SK-N-SH (cell line): ENCODE measurements at regions not wholly inside any gene's neighbourhood (a gene's known extent, or its start where the extent isn't known, plus 50 kb on each side); places are given as distances from the start of the nearest gene placed in this dataset.

Experiments used
- CTCF ChIA-PET: fragments of 300-600, 350-600 bp; formaldehyde crosslinking; extraction: SDS; loops from one replicate; lab custom pipeline; 2021; lab: Yijun Ruan, JAX
- POLR2A ChIA-PET: fragments of 350-600 bp; sonication (Branson Sonifier 250); formaldehyde crosslinking; extraction: SDS; loops from one replicate; lab custom pipeline; 2020; ENCODE audit warnings: antibody characterized with exemption, inconsistent platforms; lab: Yijun Ruan, JAX
- DNase-seq: peaks from one replicate; pipeline ENCODE4 v3.0.0; 2012
- H2AFZ ChIP-seq: fragments of 200-600 bp; sonication (generic); 2 replicates; pipeline ENCODE4 v1.8.1; 2016; ENCODE audit warnings: antibody characterized with exemption, mild to moderate bottlenecking, low read depth
- H3F3A ChIP-seq: fragments of 200-600 bp; sonication (generic); replicated peaks from 2 replicates; pipeline ENCODE3; 2016; ENCODE audit warnings: antibody characterized with exemption, mild to moderate bottlenecking; ENCODE audit not compliant: insufficient read depth
- H3K27ac ChIP-seq, 2 experiments: fragments of 200-500 bp in 1 of 2; fragments of 200-600 bp in 1 of 2; sonication (Bioruptor generic) in 1 of 2; sonication (generic), shearing (Covaris generic) in 1 of 2; 2 replicates each; pipeline versions ENCODE4 v1.5.1 to v1.6.1; 2014 to 2016; ENCODE audit warnings: low read depth in 2 of 2, inconsistent platforms in 1 of 2, low read length in 1 of 2, mild to moderate bottlenecking in 1 of 2, mixed read lengths in 1 of 2
- H3K27me3 ChIP-seq: fragments of 200-600 bp; sonication (generic), shearing (Covaris generic); 2 replicates; pipeline ENCODE4 v1.6.1; 2016; ENCODE audit warnings: mixed run types; ENCODE audit not compliant: insufficient read depth
- H3K36me3 ChIP-seq, 2 experiments: fragments of 200-500 bp in 1 of 2; fragments of 200-600 bp in 1 of 2; sonication (Bioruptor generic) in 1 of 2; sonication (generic) in 1 of 2; replicated peaks in 1 of 2; 2 replicates each; pipeline versions ENCODE3 to v1.5.1; 2014 to 2016; ENCODE audit warnings: low read length in 1 of 2, mild to moderate bottlenecking in 1 of 2; ENCODE audit not compliant: insufficient read depth in 2 of 2, control insufficient read depth in 1 of 2
- H3K4me1 ChIP-seq, 2 experiments: fragments of 200-500 bp in 1 of 2; fragments of 200-600 bp in 1 of 2; sonication (Bioruptor generic) in 1 of 2; sonication (generic), shearing (Covaris generic) in 1 of 2; 2 replicates each; pipeline versions ENCODE4 v1.5.1 to v1.6.1; 2014 to 2016; ENCODE audit warnings: low read depth in 1 of 2, low read length in 1 of 2, mixed run types in 1 of 2; ENCODE audit not compliant: insufficient read depth in 2 of 2, control insufficient read depth in 1 of 2
- H3K4me2 ChIP-seq: fragments of 200-600 bp; sonication (generic), shearing (Covaris generic); 2 replicates; pipeline ENCODE4 v1.6.1; 2017; ENCODE audit warnings: mixed run types
- H3K4me3 ChIP-seq, 2 experiments: fragments of 200-500 bp in 1 of 2; fragments of 200-600 bp in 1 of 2; sonication (Bioruptor generic) in 1 of 2; sonication (generic), shearing (Covaris generic) in 1 of 2; 2 replicates each; pipeline versions ENCODE4 v1.5.1 to v1.8.1; 2014 to 2016; ENCODE audit warnings: low read depth in 2 of 2, inconsistent platforms in 1 of 2, low read length in 1 of 2, mild to moderate bottlenecking in 1 of 2, mixed read lengths in 1 of 2, moderate library complexity in 1 of 2
- H3K79me2 ChIP-seq: fragments of 200-600 bp; sonication (generic); 2 replicates; pipeline ENCODE4 v1.8.1; 2017; ENCODE audit warnings: mild to moderate bottlenecking; ENCODE audit not compliant: insufficient read depth
- H3K9ac ChIP-seq: fragments of 200-600 bp; sonication (generic); 2 replicates; pipeline ENCODE4 v1.6.1; 2017; ENCODE audit warnings: mixed run types
- H3K9me2 ChIP-seq: fragments of 200-600 bp; sonication (generic); 2 replicates; pipeline ENCODE4 v1.6.1; 2017; ENCODE audit warnings: mixed run types
- H3K9me3 ChIP-seq: fragments of 200-600 bp; sonication (generic); 2 replicates; pipeline ENCODE4 v1.6.1; 2017; ENCODE audit warnings: mixed run types, mild to moderate bottlenecking, moderate library complexity
- H4K20me1 ChIP-seq: fragments of 200-600 bp; sonication (generic); 2 replicates; pipeline ENCODE4 v1.6.1; 2017; ENCODE audit warnings: mild to moderate bottlenecking, mixed run types; ENCODE audit not compliant: insufficient read depth
- CHD2 ChIP-seq: fragments of 150-350 bp; IDR thresholded peaks from 2 replicates; pipeline ENCODE4 v1.6.1; 2018; ENCODE audit warnings: low read length; ENCODE audit not compliant: partially characterized antibody
- ELF1 ChIP-seq: IDR thresholded peaks from 2 replicates; pipeline ENCODE4 v1.4.0; 2012
- EP300 ChIP-seq, 2 experiments: IDR thresholded peaks; 2 replicates each; pipeline versions ENCODE4 v1.4.0 to v1.6.1; 2012; ENCODE audit warnings: borderline replicate concordance in 1 of 2, low read depth in 1 of 2, low read length in 1 of 2
- EZH2phosphoT487 ChIP-seq: fragments of 200-600 bp; sonication (generic); IDR thresholded peaks from 2 replicates; pipeline ENCODE4 v1.6.1; 2017; ENCODE audit warnings: low read depth, mixed run types, mild to moderate bottlenecking, antibody characterized with exemption, moderate library complexity, borderline replicate concordance
- FOXJ3 ChIP-seq: sonication (generic); formaldehyde crosslinking; IDR thresholded peaks from 2 replicates; pipeline ENCODE4 v1.5.1; 2020; ENCODE audit warnings: mild to moderate bottlenecking, missing genetic modification reagents
- MEF2A ChIP-seq: IDR thresholded peaks from 2 replicates; pipeline ENCODE4 v1.4.0; 2012; ENCODE audit warnings: low read depth, borderline replicate concordance
- NFIC ChIP-seq: IDR thresholded peaks from 2 replicates; pipeline ENCODE4 v1.4.0; 2012; ENCODE audit warnings: borderline replicate concordance
- RCOR1 ChIP-seq: fragments of 150-350 bp; IDR thresholded peaks from 2 replicates; pipeline ENCODE4 v1.6.1; 2017; ENCODE audit warnings: antibody characterized with exemption, low read length
- RXRA ChIP-seq: IDR thresholded peaks from 2 replicates; pipeline ENCODE4 v1.4.0; 2012; ENCODE audit warnings: low read depth, mild to moderate bottlenecking, borderline replicate concordance
- TAF1 ChIP-seq: IDR thresholded peaks from 2 replicates; pipeline ENCODE4 v1.6.1; 2012; ENCODE audit warnings: low read depth, mild to moderate bottlenecking, low read length, moderate library complexity, borderline replicate concordance
- TCF12 ChIP-seq: IDR thresholded peaks from 2 replicates; pipeline ENCODE4 v1.4.0; 2012
- TEAD4 ChIP-seq: IDR thresholded peaks from 2 replicates; pipeline ENCODE4 v1.4.0; 2012; ENCODE audit warnings: mild to moderate bottlenecking, borderline replicate concordance; ENCODE audit not compliant: insufficient read depth
- YY1 ChIP-seq: IDR thresholded peaks from 2 replicates; pipeline ENCODE4 v1.4.0; 2012; ENCODE audit warnings: low read depth, mild to moderate bottlenecking
- ZBTB33 ChIP-seq: IDR thresholded peaks from 2 replicates; pipeline ENCODE4 v1.4.0; 2012; ENCODE audit warnings: low read depth, borderline replicate concordance
- whole genome bisulfite sequencing: methylation state at CpG from one replicate; pipeline ENCODE4 v1.1.6; 2017; ENCODE audit warnings: low lambda C conversion rate; 5-methylcytosine and 5-hydroxymethylcytosine counted together
- TF ChIP-seq, protein P1 (sequence below): fragments of 200-600 bp; sonication (generic); IDR thresholded peaks from 2 replicates; pipeline ENCODE4 v1.6.1; 2017; ENCODE audit warnings: antibody characterized with exemption, mild to moderate bottlenecking, moderate library complexity
- TF ChIP-seq, protein P2 (sequence below): IDR thresholded peaks from 2 replicates; pipeline ENCODE4; 2012
- TF ChIP-seq, protein P3 (sequence below): IDR thresholded peaks from 2 replicates; pipeline ENCODE4 v1.4.0; 2012; ENCODE audit warnings: low read depth, borderline replicate concordance
- TF ChIP-seq, protein P4 (sequence below): fragments of 150-350 bp; IDR thresholded peaks from 2 replicates; pipeline ENCODE4 v1.6.1; 2017; ENCODE audit warnings: antibody characterized with exemption, low read length, low read depth, borderline replicate concordance

DNA sequence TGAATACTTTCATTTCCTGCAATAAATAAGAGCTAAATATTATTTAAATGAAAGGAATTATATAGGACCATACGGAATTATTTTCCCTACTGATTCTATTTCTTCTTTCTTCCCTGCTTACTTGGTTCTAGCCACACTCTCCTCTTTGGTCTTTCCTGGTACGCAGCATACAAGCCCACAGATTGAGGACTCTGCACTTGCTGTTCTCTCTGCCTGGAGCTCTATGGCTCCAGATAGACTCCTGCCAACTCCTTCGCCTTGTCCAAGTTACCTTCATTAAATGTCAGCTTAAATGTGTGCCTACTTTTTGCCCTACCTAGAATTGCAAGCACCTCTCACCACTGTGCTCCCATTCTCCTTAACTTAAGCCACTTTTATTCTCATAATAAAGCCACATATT lies 203.4 kb downstream of the MDFIC start:
- Histone ChIP-seq H3K9ac (no peak overlapping the region), H3K9me3 (no peaks in the 10 kb centered on the region), H3K79me2 (no peaks in the 10 kb centered on the region), H3F3A (no peaks in the 10 kb centered on the region), H3K9me2 (0 out of 2 replicates have a peak, but pooled peaks cover 3% of the 10 kb centered on the region), H3K4me3 (no peak overlapping the region), H3K36me3 (no peaks in the 10 kb centered on the region), H2AFZ (no peak overlapping the region), H3K4me1 (no peaks in the 10 kb centered on the region), H3K4me2 (no peak overlapping the region), H3K27me3 (no peaks in the 10 kb centered on the region), H4K20me1 (no peaks in the 10 kb centered on the region), H3K27ac (no peak overlapping the region)
- no peak for TF ChIP-seq MEF2A
- no peak for TF ChIP-seq EZH2phosphoT487
- no peak for TF ChIP-seq TCF12
- TF ChIP-seq, protein P1, sequence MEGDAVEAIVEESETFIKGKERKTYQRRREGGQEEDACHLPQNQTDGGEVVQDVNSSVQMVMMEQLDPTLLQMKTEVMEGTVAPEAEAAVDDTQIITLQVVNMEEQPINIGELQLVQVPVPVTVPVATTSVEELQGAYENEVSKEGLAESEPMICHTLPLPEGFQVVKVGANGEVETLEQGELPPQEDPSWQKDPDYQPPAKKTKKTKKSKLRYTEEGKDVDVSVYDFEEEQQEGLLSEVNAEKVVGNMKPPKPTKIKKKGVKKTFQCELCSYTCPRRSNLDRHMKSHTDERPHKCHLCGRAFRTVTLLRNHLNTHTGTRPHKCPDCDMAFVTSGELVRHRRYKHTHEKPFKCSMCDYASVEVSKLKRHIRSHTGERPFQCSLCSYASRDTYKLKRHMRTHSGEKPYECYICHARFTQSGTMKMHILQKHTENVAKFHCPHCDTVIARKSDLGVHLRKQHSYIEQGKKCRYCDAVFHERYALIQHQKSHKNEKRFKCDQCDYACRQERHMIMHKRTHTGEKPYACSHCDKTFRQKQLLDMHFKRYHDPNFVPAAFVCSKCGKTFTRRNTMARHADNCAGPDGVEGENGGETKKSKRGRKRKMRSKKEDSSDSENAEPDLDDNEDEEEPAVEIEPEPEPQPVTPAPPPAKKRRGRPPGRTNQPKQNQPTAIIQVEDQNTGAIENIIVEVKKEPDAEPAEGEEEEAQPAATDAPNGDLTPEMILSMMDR: no peak
- TF ChIP-seq EP300 (IDR thresholded peaks at IDR 0.05; ENCODE audit: borderline replicate concordance in 1 of 2, low read depth in 1 of 2, low read length in 1 of 2): no peak
- TF ChIP-seq CHD2: no peak
- no peak for TF ChIP-seq TAF1
- no peak for TF ChIP-seq YY1
- TF ChIP-seq, protein P2, sequence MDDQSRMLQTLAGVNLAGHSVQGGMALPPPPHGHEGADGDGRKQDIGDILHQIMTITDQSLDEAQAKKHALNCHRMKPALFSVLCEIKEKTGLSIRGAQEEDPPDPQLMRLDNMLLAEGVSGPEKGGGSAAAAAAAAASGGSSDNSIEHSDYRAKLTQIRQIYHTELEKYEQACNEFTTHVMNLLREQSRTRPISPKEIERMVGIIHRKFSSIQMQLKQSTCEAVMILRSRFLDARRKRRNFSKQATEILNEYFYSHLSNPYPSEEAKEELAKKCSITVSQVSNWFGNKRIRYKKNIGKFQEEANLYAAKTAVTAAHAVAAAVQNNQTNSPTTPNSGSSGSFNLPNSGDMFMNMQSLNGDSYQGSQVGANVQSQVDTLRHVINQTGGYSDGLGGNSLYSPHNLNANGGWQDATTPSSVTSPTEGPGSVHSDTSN: no peak
- no peak for TF ChIP-seq NFIC
- TF ChIP-seq, protein P3, sequence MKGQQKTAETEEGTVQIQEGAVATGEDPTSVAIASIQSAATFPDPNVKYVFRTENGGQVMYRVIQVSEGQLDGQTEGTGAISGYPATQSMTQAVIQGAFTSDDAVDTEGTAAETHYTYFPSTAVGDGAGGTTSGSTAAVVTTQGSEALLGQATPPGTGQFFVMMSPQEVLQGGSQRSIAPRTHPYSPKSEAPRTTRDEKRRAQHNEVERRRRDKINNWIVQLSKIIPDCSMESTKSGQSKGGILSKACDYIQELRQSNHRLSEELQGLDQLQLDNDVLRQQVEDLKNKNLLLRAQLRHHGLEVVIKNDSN: no peak
- no peak for TF ChIP-seq ELF1
- no peak for TF ChIP-seq RCOR1
- no peak for TF ChIP-seq RXRA
- TF ChIP-seq, protein P4, sequence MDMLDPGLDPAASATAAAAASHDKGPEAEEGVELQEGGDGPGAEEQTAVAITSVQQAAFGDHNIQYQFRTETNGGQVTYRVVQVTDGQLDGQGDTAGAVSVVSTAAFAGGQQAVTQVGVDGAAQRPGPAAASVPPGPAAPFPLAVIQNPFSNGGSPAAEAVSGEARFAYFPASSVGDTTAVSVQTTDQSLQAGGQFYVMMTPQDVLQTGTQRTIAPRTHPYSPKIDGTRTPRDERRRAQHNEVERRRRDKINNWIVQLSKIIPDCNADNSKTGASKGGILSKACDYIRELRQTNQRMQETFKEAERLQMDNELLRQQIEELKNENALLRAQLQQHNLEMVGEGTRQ: no peak
- no peak for TF ChIP-seq ZBTB33
- no peak for TF ChIP-seq TEAD4
- no peak for TF ChIP-seq FOXJ3 (CRISPR knock-in tag)
- ChIA-PET CTCF (no interaction called here), POLR2A (no interaction called here)
- 17% methylated on average over 3 of the region's 3 CpGs for WGBS
- no peak for DNase-seq
